GM23248 (cell line): ENCODE measurements at regions not wholly inside any gene's neighbourhood (a gene's known extent, or its start where the extent isn't known, plus 50 kb on each side); places are given as distances from the start of the nearest gene placed in this dataset.

ENCODE experiments used
- EZH2 ChIP-seq: fragments of 200-600 bp; sonication (generic); IDR thresholded peaks from 2 replicates; pipeline ENCODE4 v1.6.1; 2018; ENCODE audit warnings: antibody characterized with exemption, mild to moderate bottlenecking; ENCODE audit not compliant: insufficient read depth, poor library complexity, severe bottlenecking
- EZH2phosphoT487 ChIP-seq: fragments of 200-600 bp; sonication (generic); IDR thresholded peaks from 2 replicates; pipeline ENCODE4 v1.6.1; 2018; ENCODE audit warnings: antibody characterized with exemption, moderate library complexity, mild to moderate bottlenecking, low read depth; ENCODE audit not compliant: insufficient read depth

- TF ChIP-seq EZH2, result no peak
- TF ChIP-seq EZH2phosphoT487, result no peak
Observed at GRCh38 chr7:55314967-55315366, 50.2 kb upstream of the LANCL2 start.
